ENCODE measurements at regions not wholly inside any gene's neighbourhood (a gene's known extent, or its start where the extent isn't known, plus 50 kb on each side); places are given as distances from the start of the nearest gene placed in this dataset.

DNA sequence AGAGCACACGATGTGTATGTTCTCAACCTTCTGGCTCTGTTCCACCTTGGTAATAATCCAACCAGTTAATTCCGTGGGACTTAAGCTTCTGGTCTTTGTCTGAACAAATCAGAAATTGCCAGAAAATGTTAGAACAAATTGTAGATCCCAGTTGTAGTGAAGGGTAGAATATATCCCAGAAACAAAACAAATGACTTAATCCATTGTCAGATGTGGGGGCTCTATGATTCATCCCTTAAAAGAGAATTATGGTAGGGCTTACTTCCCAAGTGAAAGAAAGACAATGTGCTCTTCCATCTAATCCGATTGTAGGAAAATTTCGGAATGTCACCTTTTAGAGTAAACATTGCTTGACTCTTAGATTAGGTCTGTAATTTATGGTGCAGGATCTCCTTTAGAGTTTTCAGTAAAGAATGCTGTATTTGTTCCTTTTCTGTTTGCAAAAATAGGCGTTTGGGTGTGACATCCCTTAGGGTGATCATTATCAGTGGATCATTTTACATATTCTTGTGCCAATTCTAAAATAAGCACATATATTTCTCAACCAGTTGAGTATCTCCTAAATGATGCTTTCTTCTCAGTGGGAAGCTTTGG is 234.5 kb upstream of the ZNF217 start:
- TF ChIP-seq, protein P1, sequence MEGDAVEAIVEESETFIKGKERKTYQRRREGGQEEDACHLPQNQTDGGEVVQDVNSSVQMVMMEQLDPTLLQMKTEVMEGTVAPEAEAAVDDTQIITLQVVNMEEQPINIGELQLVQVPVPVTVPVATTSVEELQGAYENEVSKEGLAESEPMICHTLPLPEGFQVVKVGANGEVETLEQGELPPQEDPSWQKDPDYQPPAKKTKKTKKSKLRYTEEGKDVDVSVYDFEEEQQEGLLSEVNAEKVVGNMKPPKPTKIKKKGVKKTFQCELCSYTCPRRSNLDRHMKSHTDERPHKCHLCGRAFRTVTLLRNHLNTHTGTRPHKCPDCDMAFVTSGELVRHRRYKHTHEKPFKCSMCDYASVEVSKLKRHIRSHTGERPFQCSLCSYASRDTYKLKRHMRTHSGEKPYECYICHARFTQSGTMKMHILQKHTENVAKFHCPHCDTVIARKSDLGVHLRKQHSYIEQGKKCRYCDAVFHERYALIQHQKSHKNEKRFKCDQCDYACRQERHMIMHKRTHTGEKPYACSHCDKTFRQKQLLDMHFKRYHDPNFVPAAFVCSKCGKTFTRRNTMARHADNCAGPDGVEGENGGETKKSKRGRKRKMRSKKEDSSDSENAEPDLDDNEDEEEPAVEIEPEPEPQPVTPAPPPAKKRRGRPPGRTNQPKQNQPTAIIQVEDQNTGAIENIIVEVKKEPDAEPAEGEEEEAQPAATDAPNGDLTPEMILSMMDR (IDR thresholded peaks at IDR 0.05; ENCODE audit: low read depth, low read length, poor library complexity, severe bottlenecking): no peak
- TF ChIP-seq EZH2phosphoT487 (IDR thresholded peaks at IDR 0.05; ENCODE audit: borderline replicate concordance, low read length): no peak

Data from DOHH2 (cell line).